ENCODE measurements at regions not wholly inside any gene's neighbourhood (a gene's known extent, or its start where the extent isn't known, plus 50 kb on each side); places are given as distances from the start of the nearest gene placed in this dataset.
"Not testable (repeated sequence)": the region's sequence is repeated elsewhere in the genome, so short reads cannot be mapped to it uniquely, and the experiment has no call there.

- peak in 3 of 10 donors; percentile 63 to 67 (median 65) for DNase-seq
- intact Hi-C loops (cut with DNase I) = no loop called here
These were observed 67.2 kb downstream of the MRPL36 start for GRCh38 chr5:1732238-1732941.

DNA sequence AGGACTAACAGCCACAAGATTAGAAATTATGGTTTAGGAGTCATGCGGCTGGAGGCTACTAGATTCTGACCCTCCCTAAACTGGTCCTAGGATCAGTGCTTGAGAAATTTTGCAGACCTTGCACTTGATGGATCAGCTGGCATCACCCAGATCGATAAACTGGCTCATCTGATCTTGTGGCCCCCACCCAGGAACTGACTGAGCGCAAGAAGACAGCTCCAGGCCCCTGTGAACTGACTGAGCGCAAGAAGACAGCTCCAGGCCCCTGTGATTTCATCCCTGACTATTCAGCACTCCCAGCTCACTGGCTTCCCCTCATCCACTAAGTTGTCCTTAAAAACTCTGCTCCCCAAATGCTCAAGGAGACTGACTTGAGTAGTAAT lies 67.8 kb downstream of the MRPL36 start:
- intact Hi-C loops (cut with DNase I); DNase-seq: not testable (repeated sequence)

GRCh38 chr5:1731091-1731639 lies 68.5 kb downstream of the MRPL36 start:
- peak in 2 of 10 donors; percentile 52 to 56 for DNase-seq

GRCh38 chr5:1730487-1730847 lies 69.2 kb downstream of the MRPL36 start:
- peak in 2 of 10 donors; percentile 37 to 72 for DNase-seq
- intact Hi-C loops (cut with DNase I) = no loop called here

More at GRCh38 chr5:1731091-1731639, 68.5 kb downstream of the MRPL36 start:
- intact Hi-C loops (cut with DNase I) = no loop called here

DNA sequence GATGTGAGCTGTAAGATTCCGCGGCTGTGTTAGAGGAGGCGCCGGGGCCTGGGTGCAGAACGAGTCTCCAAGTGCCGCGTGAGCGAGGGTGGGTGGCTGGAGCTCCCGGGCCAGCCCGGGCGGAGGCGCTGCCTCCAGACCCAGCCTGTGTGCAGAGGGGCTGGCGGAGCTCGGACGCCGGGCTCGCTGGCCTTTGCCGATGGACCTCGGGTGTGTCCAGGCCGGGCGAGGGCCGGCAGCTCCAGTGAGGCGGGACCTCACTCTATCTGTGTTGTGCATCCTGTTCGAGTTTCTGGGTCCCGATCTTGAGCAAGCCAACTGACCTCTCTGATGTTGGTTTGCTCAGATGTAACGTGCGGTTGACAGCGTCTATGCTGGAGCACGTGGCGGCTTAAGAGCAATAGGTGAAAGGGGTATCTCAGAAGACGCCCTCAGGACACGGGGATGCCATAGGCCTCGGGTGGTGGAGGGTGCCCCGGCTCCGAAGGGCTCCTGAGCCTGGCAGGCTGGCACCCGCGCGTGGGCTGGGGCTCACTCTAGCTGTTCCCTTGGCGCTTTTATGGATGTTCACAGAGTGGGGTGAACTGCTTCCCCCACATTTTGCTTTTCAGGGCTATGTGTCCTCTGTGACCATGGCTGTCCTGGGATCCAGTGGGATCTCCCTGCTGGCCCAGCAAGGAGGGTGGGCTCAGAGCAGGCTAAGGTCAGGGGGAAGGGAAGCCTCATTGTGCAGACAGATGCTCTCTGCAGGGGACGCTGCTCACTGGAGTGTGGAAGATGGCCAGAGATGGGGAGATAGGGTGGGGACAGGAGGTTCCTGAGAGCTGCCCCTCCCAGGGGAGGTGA lies 69.8 kb downstream of the MRPL36 start:
- peak in 3 of 10 donors; percentile 53 to 80 (median 77) for DNase-seq
- intact Hi-C loops (cut with DNase I) = no loop called here

GRCh38 chr5:1728846-1729245 lies 70.8 kb downstream of the MRPL36 start:
- intact Hi-C loops (cut with DNase I) = no loop called here
- DNase-seq = peak in 3 of 10 donors; percentile 39 to 52 (median 42)

- peak in 2 of 10 donors; percentile 37 to 76 for DNase-seq
- intact Hi-C loops (cut with DNase I) = no loop called here
These were observed 72.1 kb downstream of the MRPL36 start for GRCh38 chr5:1727571-1727970.

DNA sequence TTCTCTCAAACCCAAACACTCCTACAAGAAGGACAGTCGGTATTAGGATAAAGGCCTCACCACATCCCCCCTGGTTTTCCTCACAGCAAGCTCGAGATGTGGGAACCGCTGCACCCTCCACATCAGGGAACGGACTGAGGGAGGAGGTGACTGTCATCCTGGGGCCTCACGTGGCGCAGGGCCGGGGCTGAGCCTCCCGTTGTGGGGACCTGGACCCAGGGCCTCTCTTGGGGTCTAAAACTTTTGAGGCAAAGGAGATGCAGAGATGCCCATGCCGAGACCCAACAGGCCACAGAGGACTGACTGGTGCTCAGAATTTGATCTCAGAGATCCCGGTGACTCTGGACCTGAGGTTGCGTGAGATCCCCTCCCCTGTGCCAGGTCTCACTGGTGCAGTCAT lies 72.7 kb downstream of the MRPL36 start:
- peak in 2 of 10 donors; percentile 49 to 56 for DNase-seq
- intact Hi-C loops (cut with DNase I) = no loop called here

- intact Hi-C loops (cut with DNase I) = no loop called here
- DNase-seq = peak in 2 of 10 donors; percentile 44 to 58
These were observed 73.2 kb downstream of the MRPL36 start for GRCh38 chr5:1726469-1726865.

- peak in 1 of 10 donors; percentile 76 for DNase-seq
- intact Hi-C loops (cut with DNase I) = no loop called here
These were observed 73.8 kb downstream of the MRPL36 start for GRCh38 chr5:1725641-1726468.

DNA sequence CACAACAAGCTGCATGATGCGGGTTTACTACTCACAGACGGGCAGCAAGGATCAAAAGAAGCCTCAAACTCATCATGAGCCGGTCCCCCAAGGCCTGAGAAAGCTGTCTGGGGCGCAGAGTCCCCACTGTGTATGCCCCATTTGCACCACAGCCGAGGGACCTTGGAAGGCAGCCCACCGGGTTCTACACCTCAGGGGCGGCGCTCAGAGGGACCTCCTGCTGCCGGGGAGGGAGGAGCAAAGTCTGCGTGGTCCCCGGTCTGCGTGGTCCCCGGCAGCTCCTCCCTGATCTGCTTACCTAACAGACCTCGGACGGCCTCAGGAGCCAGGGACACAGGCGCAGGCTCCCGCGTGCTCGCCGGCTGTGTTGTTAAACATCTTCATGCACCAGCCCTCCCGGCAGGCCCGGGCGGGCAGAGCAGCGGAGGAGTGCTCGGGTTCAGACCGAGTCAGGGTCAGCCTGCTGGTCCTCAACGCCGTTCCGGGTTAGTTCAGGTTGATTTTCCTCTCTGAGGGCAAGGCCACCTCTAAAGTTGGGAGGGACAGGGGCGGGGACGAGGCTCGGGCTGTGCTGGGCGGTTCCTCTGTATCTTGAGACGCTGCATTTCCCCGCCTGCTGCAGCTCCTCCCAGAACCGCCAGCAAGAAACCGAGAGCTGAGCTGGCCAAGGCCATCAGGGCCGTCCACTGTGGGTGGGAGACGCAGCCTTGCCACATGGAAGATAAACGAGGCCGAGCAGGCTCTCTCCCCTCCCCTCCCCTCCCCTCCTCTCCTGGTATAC lies 74.6 kb downstream of the MRPL36 start:
- DNase-seq = peak in 2 of 10 donors; percentile 78 to 79
- intact Hi-C loops (cut with DNase I) = no loop called here

GRCh38 chr5:1723957-1724821 lies 75.4 kb downstream of the MRPL36 start:
- DNase-seq = peak in 1 of 10 donors; percentile 51
- intact Hi-C loops (cut with DNase I) = no loop called here

DNA sequence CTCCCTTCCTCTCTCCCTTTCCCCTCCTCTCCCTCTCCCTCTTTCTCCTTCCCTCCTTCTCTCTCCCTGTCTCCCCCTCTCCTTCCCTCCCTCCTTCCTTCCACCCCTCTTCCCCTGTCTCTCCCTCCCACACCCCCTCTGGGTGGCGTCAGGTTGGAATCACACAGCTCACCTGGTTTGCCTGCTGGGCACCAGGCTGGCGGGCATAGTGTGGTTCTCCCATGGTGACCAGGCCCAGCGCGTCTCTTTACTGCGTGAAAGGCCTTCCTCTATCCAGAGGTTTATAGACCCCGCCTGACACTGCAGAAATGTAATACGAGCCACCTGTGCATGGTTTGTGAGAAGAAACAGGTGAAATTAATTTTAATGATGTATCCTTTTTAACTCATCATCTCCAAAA lies 76.2 kb downstream of the MRPL36 start:
- intact Hi-C loops (cut with DNase I) = no loop called here
- DNase-seq = peak in 1 of 10 donors; percentile 49

- peak in 1 of 10 donors; percentile 64 for DNase-seq
- intact Hi-C loops (cut with DNase I) = no loop called here
These were observed 76.8 kb downstream of the MRPL36 start for GRCh38 chr5:1722877-1723276.

- intact Hi-C loops (cut with DNase I) = no loop called here
- peak in 1 of 10 donors; percentile 60 for DNase-seq
These were observed 79.1 kb downstream of the MRPL36 start for GRCh38 chr5:1720396-1721110.

DNA sequence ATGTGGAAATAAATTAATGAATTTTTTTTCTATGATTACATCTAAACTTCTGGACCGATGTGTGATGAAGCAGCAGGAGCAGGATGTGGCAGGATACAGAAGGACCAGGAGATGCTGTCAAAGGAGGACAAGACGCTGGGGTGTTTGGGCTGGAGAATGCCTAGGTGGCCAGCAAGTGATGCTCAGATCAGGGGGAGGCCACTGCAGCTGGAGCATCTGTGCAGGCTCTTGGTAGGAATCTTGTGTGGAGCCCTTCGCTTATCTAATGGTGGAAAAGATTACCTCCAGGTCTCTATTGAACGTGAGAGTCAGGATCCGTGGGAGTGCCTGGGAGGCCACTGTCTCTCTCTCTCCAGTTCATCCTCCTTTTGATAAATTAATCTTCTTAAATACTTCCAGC lies 79.8 kb downstream of the MRPL36 start:
- DNase-seq = no peak
- intact Hi-C loops (cut with DNase I) = no loop called here

DNA sequence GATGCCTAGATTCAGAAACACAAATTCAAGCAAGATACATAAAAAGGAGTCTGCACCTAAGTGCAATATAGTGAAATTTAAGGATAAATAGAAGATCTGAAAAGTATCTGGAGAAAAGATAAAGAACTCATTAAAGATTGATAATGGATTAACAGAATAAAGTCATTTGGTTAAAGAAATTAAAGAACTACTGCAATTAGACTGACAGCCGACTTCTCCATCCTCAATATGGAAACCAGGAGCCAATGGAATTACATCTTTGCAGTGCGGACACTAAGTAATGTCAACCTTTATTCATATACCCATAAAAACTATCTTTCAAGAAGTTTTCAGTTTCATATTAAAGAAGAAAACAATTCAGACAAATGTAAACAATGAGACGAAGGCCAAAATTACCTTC lies 81.0 kb downstream of the MRPL36 start:
- DNase-seq = no peak
- intact Hi-C loops (cut with DNase I) = no loop called here

DNA sequence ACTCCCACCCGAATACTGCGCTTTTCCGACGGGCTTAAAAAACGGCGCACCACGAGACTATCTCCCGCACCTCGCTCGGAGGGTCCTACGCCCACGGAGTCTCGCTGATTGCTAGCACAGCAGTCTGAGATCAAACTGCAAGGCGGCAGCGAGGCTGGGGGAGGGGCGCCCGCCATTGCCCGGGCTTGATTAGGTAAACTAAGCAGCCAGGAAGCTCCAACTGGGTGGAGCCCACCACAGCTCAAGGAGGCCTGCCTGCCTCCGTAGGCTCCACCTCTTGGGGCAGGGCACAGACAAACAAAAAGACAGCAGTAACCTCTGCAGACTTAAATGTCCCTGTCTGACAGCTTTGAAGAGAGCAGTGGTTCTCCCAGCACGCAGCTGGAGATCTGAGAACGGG lies 89.5 kb downstream of the MRPL36 start:
- intact Hi-C loops (cut with DNase I) = not testable (repeated sequence)

More for the DNA sequence above, 89.5 kb downstream of the MRPL36 start:
- DNase-seq = not testable (repeated sequence)
